IMR-90 (cell line): ENCODE measurements at regions not wholly inside any gene's neighbourhood (a gene's known extent, or its start where the extent isn't known, plus 50 kb on each side); places are given as distances from the start of the nearest gene placed in this dataset.

Source experiments
- CTCF ChIP-seq: conservative IDR thresholded peaks from 2 replicates; pipeline ENCODE4 v1.5.1; 2012; ENCODE audit warnings: mild to moderate bottlenecking, low read depth, low read length, improper control_type of control experiment
- MAFK ChIP-seq: IDR thresholded peaks from 2 replicates; pipeline ENCODE4 v1.6.1; 2012; ENCODE audit warnings: low read depth, low read length, improper control_type of control experiment
- MXI1 ChIP-seq: IDR thresholded peaks from 2 replicates; pipeline ENCODE4 v1.6.1; 2012; ENCODE audit warnings: low read depth, mild to moderate bottlenecking, low read length, moderate library complexity, borderline replicate concordance
- NFE2L2 ChIP-seq: fragments of 150-350 bp; IDR thresholded peaks from 2 replicates; pipeline ENCODE4 v1.6.1; 2016; ENCODE audit warnings: low read depth, mild to moderate bottlenecking, low read length
- SMC3 ChIP-seq: fragments of 150-350 bp; IDR thresholded peaks from 2 replicates; pipeline ENCODE4 v1.6.1; 2016; ENCODE audit warnings: low read depth, mild to moderate bottlenecking, antibody characterized with exemption, low read length, moderate library complexity
- USF2 ChIP-seq: fragments of 150-350 bp; IDR thresholded peaks from 2 replicates; pipeline ENCODE4 v1.6.1; 2017; ENCODE audit warnings: mild to moderate bottlenecking, antibody characterized with exemption, low read length, low read depth

GRCh38 chr13:30129411-30129810 lies 177.9 kb downstream of the KATNAL1 start:
- no peak for TF ChIP-seq MAFK
- no peak for TF ChIP-seq CTCF
- no peak for TF ChIP-seq NFE2L2
- TF ChIP-seq SMC3: no peak
- TF ChIP-seq MXI1: no peak
- no peak for TF ChIP-seq USF2
